Activated naive CD8-positive, alpha-beta T cell treated with anti-CD3 and anti-CD28 coated beads for 36 hours (primary cell): ENCODE measurements at regions not wholly inside any gene's neighbourhood (a gene's known extent, or its start where the extent isn't known, plus 50 kb on each side); places are given as distances from the start of the nearest gene placed in this dataset.

ENCODE experiments used
- DNase-seq: peaks from one replicate; pipeline ENCODE4 v3.0.0; 2021
- H3K27ac Mint-ChIP-seq: one replicate; pipeline ENCODE4 v1.8.0; 2022; ENCODE audit warnings: mild to moderate bottlenecking, moderate library complexity, mixed read lengths
- H3K27me3 Mint-ChIP-seq: one replicate; pipeline ENCODE4 v1.8.0; 2022; ENCODE audit warnings: mild to moderate bottlenecking, mixed read lengths
- H3K36me3 Mint-ChIP-seq: one replicate; pipeline ENCODE4 v1.8.0; 2021; ENCODE audit warnings: mild to moderate bottlenecking, mixed read lengths
- H3K4me1 Mint-ChIP-seq: one replicate; pipeline ENCODE4 v1.8.0; 2021; ENCODE audit warnings: mixed read lengths
- H3K4me3 Mint-ChIP-seq: one replicate; pipeline ENCODE4 v1.8.0; 2022; ENCODE audit warnings: mild to moderate bottlenecking, moderate library complexity, mixed read lengths
- H3K9me3 Mint-ChIP-seq: one replicate; pipeline ENCODE4 v1.8.0; 2022; ENCODE audit warnings: mixed read lengths

DNA sequence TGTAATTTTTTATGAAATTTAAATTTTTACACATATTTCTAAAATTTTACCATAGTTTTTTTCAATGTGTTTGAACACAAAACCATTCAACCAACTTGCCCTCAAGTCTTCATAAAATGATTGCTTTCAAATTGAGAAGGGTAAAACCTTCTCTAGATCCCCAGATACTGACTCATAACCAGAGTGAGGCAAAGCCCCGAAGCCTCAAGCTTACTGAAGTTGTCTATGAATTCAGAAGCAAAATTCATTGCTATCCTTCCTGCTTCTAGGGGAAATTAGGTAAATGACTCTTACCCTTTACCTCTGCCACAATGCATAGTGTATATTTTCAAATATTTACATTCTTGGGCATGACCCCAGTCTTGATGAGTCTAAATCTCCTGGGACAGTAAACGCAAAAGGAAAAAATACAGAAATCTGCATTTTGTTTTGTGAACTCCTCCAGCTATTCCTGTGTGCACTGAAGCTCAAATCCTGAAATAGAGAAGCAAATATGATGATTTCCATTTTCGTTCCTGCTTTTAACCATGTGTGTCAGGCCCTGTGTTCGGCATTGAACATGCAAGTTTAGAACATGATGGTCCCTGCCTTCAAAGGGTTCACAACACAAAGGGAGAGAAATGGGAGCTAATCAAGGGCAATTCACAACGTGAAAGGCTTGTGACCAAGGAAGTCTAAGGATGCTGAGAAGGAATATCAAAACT, 246.3 kb downstream of the SUCLG1 start:
- no peak for DNase-seq
- Mint-ChIP-seq H3K27ac (no peak overlapping the region), H3K36me3 (no peaks in the 10 kb centered on the region), H3K4me1 (no peaks in the 10 kb centered on the region), H3K4me3 (no peak overlapping the region), H3K9me3 (no peaks in the 10 kb centered on the region), H3K27me3 (peaks cover 23% of the 10 kb centered on the region)

DNA sequence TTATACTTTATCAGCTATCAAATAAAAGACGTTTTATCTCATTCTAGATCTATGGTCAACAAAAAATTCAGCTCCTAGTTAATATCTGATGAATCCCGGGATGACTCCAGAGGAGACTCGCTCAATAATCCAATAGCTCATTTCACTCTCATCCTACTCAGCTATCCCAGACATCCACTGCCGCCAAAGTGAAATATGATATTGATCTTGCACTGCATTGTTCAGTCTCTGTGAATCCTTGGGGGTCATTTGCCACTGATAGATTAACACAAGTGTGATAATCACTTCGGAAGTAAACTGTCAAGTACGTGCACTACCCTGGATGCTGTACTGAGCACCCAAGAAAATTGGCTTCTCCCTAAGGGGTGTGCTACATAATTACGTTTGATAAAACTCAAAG, 249.1 kb downstream of the SUCLG1 start:
- no peak for DNase-seq
- peaks cover 31% of the 10 kb centered on the region for H3K27me3 Mint-ChIP-seq
- H3K9me3 Mint-ChIP-seq, result no peaks in the 10 kb centered on the region
- no peaks in the 10 kb centered on the region for H3K36me3 Mint-ChIP-seq
- no peak overlapping the region for H3K27ac Mint-ChIP-seq
- peaks cover 3% of the 10 kb centered on the region for H3K4me1 Mint-ChIP-seq
- no peak overlapping the region for H3K4me3 Mint-ChIP-seq

DNA sequence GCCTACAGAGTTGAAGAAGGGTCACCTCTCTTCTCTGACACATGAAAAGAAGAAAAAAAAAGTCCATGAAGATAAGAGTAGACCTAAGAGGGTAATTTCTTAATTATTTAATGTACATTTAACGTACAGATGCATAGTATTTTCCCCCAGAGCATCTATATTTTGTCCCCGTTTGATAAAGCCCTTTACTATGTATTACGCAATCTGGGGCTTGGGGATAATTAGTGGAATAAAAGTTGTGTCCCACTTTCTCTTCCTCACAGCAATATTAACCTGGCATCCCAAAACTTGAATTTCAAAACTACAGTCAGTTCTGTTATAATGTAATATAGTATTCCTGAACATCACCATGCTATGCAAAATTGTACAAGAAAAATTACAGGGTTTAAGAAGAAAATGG, 254.1 kb downstream of the SUCLG1 start:
- no peak overlapping the region for H3K27ac Mint-ChIP-seq
- no peak for DNase-seq
- H3K9me3 Mint-ChIP-seq, result no peaks in the 10 kb centered on the region
- H3K27me3 Mint-ChIP-seq, result peaks cover 30% of the 10 kb centered on the region
- no peak overlapping the region for H3K4me3 Mint-ChIP-seq
- peaks cover 3% of the 10 kb centered on the region for H3K4me1 Mint-ChIP-seq
- H3K36me3 Mint-ChIP-seq, result no peaks in the 10 kb centered on the region

DNA sequence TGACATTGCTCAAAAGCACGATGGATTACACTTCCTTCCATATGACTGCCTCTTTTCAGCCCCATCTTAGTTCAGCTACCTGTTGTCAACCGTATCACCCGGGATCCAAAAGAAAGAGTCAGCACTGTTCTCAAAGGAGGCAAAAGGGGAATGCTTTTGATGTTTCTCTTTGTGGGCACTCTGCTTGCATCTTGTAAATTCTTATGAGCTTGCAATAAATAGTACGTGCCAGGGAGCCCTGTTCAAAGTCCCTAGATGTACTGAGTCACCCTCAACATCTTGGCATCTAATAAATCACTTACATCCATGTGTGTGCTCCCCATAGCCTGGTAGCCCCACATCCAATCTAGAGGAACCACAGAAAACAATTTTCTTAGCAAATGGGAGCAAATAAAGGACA, 256.9 kb downstream of the SUCLG1 start:
- Mint-ChIP-seq H3K4me3 (no peak overlapping the region), H3K9me3 (no peaks in the 10 kb centered on the region), H3K36me3 (no peaks in the 10 kb centered on the region), H3K4me1 (peaks cover 3% of the 10 kb centered on the region), H3K27ac (no peak overlapping the region), H3K27me3 (peaks cover 23% of the 10 kb centered on the region)
- no peak for DNase-seq

DNA sequence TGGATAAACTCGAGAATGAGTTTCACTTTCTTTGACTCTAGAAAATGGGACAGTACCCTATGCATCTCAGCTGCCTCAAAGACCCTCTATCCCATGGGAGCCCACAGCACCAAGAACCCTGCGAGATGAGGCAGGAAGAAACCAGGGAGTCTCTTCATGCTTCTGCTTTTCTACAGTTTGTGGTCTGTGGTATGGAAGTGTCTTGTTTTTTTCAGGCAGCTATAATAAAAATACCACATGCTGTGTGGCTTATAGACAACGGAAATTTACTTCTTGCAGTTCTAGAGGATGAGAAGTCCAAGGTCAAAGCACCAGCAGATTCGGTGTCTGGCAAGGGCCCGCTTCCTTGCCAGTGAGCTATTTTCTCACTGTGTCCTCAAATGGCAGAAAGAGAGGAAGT, 257.9 kb downstream of the SUCLG1 start:
- no peaks in the 10 kb centered on the region for H3K9me3 Mint-ChIP-seq

DNA sequence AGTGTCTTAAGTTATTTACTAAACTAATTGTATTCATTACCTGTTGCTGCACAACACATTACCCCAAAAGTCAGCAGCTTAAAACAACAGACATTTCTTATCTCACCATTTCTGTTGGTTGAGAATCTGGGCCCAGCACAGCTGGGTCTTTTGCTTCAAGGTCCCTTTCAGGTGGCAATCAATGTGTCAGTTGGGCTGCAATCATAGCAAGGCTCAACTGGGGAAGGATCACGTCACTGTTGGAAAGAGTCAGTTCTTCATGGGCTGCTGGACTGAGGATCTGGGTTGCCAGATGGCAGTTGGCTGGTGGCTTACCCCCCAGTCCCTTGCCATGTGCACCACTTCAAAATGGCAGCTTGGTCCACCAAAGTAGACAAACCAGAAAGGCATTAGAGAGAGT, 261.2 kb downstream of the SUCLG1 start:
- Mint-ChIP-seq H3K27ac (no peak overlapping the region), H3K27me3 (peaks cover 13% of the 10 kb centered on the region), H3K9me3 (no peaks in the 10 kb centered on the region), H3K4me3 (no peak overlapping the region), H3K36me3 (no peaks in the 10 kb centered on the region), H3K4me1 (no peaks in the 10 kb centered on the region)
- no peak for DNase-seq

More for the DNA sequence above, 257.9 kb downstream of the SUCLG1 start:
- no peak for DNase-seq
- Mint-ChIP-seq H3K27me3 (peaks cover 19% of the 10 kb centered on the region), H3K4me1 (no peaks in the 10 kb centered on the region), H3K36me3 (no peaks in the 10 kb centered on the region), H3K4me3 (no peak overlapping the region), H3K27ac (no peak overlapping the region)

DNA sequence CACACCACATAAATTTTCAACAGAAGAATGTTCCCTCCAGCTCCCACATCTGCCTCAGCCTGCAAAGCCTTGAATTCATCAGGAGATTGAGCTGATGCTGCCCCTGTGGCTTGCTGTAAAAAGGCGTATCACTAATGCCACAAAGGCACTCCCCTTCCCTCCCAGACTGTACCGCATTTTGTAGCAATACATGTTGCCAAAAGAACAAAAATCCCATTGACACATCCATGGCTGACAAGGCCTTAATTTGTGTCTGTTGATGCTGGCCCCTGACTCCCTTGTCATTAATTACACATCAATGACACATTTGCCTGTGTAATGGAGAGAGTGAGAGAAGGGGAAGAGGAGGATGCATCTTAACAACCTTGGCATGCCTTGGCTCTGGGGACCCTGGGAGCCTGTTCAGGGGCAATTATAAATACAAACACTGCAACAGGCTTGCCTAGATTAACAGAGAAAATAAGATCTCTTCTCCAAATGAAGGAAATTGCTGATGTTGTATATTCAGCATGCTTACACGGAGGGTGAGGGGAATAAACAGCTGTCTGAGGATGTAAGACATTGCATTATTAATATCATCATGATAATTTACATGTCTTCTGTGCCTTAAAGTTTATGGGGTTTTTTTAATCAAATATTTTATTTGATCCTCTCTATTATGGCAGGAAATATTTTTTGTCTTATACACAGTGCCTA, 264.0 kb downstream of the SUCLG1 start:
- no peak for DNase-seq
- Mint-ChIP-seq H3K9me3 (no peaks in the 10 kb centered on the region), H3K27me3 (peaks cover 5% of the 10 kb centered on the region), H3K4me3 (no peak overlapping the region), H3K36me3 (no peaks in the 10 kb centered on the region), H3K4me1 (no peaks in the 10 kb centered on the region), H3K27ac (no peak overlapping the region)

DNA sequence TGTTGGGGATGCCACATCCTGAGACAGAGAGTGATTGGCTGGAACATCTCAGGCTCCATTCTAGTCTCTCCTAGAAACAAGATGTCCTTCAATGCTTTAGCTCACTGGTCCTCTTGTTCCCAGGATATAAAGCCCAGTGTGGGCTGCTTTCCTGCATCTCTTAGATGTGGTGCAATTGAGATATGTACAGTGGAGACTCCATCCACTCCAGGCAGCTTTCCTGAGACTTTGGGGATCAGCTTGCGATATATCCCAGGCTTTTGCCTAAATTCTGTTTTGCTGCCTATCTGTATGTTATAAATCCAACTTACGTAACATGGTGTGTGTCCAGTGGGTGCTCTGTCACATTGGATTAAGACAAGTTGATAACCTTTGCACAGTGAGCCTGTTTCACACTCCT, 264.9 kb downstream of the SUCLG1 start:
- Mint-ChIP-seq H3K36me3 (no peaks in the 10 kb centered on the region), H3K4me3 (no peak overlapping the region), H3K9me3 (no peaks in the 10 kb centered on the region), H3K27ac (no peak overlapping the region), H3K27me3 (no peaks in the 10 kb centered on the region), H3K4me1 (no peaks in the 10 kb centered on the region)
- DNase-seq, result no peak

DNA sequence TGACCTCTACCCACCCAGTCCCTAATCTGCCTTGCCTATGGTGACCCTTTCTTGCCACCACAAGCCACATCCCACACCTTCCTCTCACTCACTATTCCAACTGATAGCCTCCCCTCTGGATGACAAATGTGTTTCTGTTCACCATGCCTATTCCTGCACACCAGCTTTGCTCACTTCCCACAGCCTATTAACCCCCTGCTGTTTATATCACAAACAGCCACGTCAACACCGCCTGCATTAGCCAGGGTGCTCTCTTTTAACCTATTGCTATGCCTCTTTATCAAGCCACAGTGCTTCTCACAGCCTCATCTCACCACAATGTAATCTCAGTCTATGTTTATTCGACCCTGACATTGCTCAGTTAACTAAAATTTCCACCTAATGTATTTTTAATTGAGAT, 271.8 kb downstream of the SUCLG1 start:
- H3K27ac Mint-ChIP-seq, result no peak overlapping the region
- DNase-seq, result no peak
- no peaks in the 10 kb centered on the region for H3K9me3 Mint-ChIP-seq
- no peak overlapping the region for H3K4me3 Mint-ChIP-seq
- no peaks in the 10 kb centered on the region for H3K4me1 Mint-ChIP-seq
- H3K36me3 Mint-ChIP-seq, result no peaks in the 10 kb centered on the region
- peaks cover 4% of the 10 kb centered on the region for H3K27me3 Mint-ChIP-seq

DNA sequence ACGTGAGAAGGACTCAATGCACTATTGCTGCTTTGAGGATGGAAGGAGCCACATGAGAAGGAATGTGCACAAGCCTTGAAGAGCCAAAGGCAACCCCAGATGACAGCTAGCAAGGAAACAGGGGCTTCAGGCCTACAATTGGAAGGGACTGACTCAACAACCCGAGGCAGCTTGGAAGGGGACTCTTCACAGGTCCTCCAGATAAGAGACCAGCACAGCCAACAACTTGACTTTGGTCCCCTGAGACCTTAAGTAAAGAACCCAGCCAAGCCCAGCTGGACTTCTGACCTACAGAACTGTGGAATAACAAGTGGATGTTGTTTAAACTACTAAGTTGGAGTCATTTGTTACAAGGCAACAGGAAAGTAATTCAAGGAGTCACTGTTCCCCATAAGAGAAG, 277.2 kb downstream of the SUCLG1 start:
- Mint-ChIP-seq H3K27ac (no peak overlapping the region), H3K27me3 (no peaks in the 10 kb centered on the region), H3K9me3 (no peaks in the 10 kb centered on the region), H3K36me3 (no peaks in the 10 kb centered on the region), H3K4me1 (no peaks in the 10 kb centered on the region), H3K4me3 (no peak overlapping the region)
- DNase-seq, result no peak

DNA sequence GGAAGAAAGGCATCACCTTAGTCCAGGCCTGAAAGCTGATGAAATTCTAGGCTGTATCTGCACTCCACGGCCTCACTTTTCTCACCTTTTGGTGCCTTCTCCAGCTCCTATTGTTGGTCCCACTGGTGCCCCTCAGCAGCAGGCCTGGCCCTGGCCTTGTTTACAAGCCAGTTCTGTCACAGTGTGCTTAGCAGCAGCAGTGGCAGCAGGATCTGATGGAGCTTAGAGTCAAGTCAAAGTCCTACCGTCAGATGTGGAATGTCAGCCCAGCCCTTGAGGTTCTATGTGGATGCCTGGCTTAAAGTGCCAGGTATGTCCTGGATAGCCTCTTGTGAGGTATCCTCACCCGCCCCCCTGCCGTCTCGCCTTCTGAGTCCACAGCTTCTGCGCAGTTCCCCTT, 281.3 kb downstream of the SUCLG1 start:
- Mint-ChIP-seq H3K4me3 (no peak overlapping the region), H3K9me3 (no peaks in the 10 kb centered on the region), H3K36me3 (no peaks in the 10 kb centered on the region), H3K27me3 (peaks cover 7% of the 10 kb centered on the region), H3K4me1 (no peaks in the 10 kb centered on the region), H3K27ac (no peak overlapping the region)
- DNase-seq, result no peak

DNA sequence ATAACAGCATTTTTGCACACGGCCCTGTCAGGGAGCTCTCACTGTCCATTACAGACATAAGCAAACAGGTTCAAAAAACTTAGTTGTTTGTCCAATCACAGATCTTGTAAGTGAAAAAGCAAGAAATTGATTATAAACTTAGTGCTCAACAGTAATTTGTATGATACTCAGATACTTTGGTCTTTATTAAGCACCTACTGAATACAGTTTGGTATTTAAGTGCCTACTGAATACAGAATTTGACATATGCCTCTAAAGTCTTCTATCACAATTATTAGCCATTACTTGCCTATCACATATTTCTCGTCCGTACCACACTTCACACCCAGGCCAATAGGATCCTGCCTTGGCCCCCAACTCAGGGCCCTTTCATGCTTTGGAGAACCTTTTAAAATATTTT, 283.1 kb downstream of the SUCLG1 start:
- Mint-ChIP-seq H3K4me3 (no peak overlapping the region), H3K9me3 (no peaks in the 10 kb centered on the region), H3K27ac (no peak overlapping the region), H3K27me3 (peaks cover 13% of the 10 kb centered on the region), H3K36me3 (no peaks in the 10 kb centered on the region), H3K4me1 (no peaks in the 10 kb centered on the region)
- DNase-seq, result no peak

DNA sequence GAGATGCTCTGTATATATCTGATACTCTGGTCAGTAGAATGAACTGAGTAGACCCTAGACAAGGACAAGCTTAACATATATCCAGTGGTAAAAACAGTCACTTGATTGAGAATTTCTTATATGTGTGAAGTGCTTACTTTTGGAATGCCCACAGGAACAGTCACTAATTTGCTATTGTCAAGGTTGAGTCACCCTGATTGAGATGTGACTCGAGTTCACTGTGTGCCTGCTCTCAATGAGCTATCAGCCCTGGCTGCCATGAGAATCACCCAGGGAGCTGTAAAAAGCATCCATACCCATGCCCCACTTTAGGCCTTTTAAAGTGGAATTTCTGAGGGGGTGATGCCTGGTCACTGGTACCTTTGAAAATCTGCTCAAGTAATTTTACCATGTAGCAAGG, 283.7 kb downstream of the SUCLG1 start:
- Mint-ChIP-seq H3K9me3 (no peaks in the 10 kb centered on the region), H3K36me3 (no peaks in the 10 kb centered on the region), H3K27me3 (peaks cover 13% of the 10 kb centered on the region), H3K27ac (no peak overlapping the region), H3K4me1 (no peaks in the 10 kb centered on the region), H3K4me3 (no peak overlapping the region)
- no peak for DNase-seq

DNA sequence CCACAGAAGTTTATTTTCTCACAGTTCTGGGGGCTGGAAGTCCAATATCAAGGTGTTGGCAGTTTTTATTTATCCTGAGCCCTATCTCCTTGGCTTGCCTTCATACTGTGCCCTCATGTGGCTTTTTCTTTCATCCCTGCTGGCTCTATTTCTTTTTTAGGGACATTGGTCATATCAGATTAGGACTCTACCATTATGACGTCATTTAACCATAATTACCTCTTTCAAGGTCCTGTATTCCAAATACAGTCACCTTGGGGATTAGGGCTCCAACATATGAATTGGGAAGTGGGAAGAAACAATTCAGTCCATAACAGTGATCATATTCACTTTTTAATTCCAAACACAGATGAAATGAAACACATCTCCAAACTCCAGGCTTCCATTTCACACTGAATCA, 286.0 kb downstream of the SUCLG1 start:
- no peak overlapping the region for H3K4me3 Mint-ChIP-seq
- H3K4me1 Mint-ChIP-seq, result no peaks in the 10 kb centered on the region
- peaks cover 17% of the 10 kb centered on the region for H3K27me3 Mint-ChIP-seq
- H3K27ac Mint-ChIP-seq, result no peak overlapping the region
- DNase-seq, result no peak
- H3K9me3 Mint-ChIP-seq, result peaks cover 1% of the 10 kb centered on the region
- H3K36me3 Mint-ChIP-seq, result no peaks in the 10 kb centered on the region

DNA sequence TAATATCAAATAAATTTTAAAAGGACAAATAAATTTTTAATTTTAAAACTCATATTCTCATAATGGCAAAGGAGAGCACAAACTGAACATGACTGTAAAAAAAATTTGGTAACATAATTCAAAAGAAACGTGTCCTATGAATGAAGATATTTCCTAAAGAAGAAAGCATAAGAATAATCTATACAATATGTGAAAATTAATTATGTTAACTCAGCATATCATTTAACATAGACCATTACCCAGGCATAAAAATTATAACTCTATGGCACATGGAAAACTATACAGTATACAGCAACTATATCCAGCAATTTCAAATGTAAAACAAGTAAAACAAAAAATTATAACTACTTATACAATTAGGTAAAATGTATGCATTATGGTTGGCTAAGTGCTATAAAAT, 288.1 kb downstream of the SUCLG1 start:
- Mint-ChIP-seq H3K27ac (no peak overlapping the region), H3K27me3 (peaks cover 23% of the 10 kb centered on the region), H3K9me3 (peaks cover 1% of the 10 kb centered on the region), H3K4me1 (no peaks in the 10 kb centered on the region), H3K36me3 (no peaks in the 10 kb centered on the region), H3K4me3 (no peak overlapping the region)
- DNase-seq, result no peak

DNA sequence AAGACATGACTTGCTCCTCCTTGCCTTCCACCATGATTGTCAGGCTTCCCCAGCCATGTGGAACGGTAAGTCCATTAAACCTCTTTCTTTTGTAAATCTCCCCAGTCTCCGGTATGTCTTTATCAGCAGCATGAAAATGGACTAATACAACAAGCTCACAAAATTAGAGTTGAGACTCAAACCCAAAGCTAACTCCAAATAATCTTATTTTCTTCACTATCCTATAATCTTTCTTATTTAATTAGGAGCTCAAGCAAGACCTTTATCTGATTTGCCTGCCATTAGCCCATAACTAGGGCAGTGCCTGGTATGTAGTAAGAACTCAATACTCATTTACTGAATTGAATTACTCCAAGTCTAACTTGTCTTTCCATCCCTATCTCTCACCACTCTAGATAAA, 289.2 kb downstream of the SUCLG1 start:
- no peak overlapping the region for H3K4me3 Mint-ChIP-seq
- DNase-seq, result no peak
- H3K4me1 Mint-ChIP-seq, result no peaks in the 10 kb centered on the region
- H3K9me3 Mint-ChIP-seq, result peaks cover 1% of the 10 kb centered on the region
- H3K27ac Mint-ChIP-seq, result no peak overlapping the region
- H3K27me3 Mint-ChIP-seq, result peaks cover 23% of the 10 kb centered on the region
- H3K36me3 Mint-ChIP-seq, result no peaks in the 10 kb centered on the region
